NCI-H2029 (cell line): ENCODE measurements at regions not wholly inside any gene's neighbourhood (a gene's known extent, or its start where the extent isn't known, plus 50 kb on each side); places are given as distances from the start of the nearest gene placed in this dataset.
"Not testable (repeated sequence)": the region's sequence is repeated elsewhere in the genome, so short reads cannot be mapped to it uniquely, and the experiment has no call there.

Experiments
- DNase-seq: peaks from one replicate; lab custom pipeline; 2025; lab: John Stamatoyannopoulos, UW

DNA sequence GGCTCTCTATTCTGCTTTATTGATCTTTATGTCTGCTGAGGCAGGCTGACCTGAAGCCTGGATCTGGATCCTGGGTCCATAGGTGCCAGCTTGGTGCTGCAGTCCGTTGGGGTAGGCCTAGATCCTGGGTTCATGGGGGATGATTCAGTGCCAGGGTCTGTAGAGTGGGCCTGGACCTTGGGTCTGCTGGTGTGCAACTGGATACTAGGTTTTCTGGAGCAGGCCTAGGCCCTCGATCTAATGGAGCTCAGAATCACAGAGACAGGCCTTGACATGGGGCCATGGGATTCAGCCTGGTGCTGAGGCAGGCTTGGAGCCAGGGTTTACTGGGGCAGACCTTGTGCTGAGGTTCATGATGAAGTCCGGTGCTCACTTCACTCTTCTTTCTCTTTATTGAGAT lies 358.6 kb downstream of the TEX13C start:
- DNase-seq: no peak

DNA sequence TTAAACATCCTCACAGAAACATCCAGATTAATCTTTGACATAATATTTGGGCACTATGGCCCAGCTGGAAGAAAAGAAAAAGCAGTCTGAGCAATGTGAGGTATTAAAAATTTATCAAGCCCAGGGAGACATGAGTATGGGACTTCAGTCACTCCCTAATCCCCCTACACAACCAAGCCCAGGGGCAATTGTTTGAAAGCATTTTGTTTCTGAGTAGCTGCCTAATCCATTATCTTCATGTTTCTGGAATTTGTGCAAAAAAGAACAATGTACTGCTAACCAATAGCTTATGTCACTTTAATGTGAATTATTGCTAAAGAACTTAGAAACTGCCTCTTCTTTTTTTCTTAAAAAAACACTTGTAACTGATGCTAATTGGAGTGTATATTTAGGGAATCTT lies 360.7 kb downstream of the TEX13C start:
- no peak for DNase-seq

DNA sequence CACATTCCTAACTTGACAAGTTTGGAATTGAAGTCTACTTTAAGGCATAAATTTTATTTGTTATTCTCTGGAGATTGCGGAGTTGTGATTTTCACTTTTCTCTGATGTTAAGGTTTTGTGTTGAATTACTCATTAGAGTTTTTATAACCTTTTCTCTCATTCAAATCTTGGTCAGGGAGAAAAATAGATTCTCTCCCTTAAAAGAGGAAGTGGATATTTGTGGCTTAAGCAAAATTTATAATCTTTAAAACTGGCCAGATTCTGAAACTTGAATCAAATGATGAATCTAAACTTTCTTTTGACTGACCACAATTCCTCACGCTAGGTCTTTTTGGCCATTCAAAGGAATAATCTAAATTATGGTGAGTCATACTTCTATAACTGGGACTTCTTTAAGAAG lies 361.4 kb downstream of the TEX13C start:
- DNase-seq: no peak

DNA sequence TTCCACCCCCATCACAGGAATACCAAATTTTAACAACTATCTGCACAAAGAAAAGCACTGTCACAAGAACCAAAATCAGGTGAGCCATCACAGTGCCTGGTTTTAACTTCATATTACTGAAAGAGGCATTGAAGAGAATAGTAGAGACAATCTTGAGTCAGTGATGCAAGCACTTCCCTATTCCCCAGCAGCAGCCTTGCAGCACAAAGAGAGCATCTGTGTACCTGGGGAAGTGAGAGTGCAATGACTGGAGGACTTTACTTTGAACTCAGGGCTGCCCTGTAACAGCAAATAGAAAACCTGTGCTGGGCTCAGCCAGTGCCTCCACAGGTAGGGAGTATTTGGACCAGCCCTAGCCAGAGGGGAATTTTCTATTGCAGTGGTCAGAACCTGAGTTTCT lies 361.8 kb downstream of the TEX13C start:
- DNase-seq: no peak

DNA sequence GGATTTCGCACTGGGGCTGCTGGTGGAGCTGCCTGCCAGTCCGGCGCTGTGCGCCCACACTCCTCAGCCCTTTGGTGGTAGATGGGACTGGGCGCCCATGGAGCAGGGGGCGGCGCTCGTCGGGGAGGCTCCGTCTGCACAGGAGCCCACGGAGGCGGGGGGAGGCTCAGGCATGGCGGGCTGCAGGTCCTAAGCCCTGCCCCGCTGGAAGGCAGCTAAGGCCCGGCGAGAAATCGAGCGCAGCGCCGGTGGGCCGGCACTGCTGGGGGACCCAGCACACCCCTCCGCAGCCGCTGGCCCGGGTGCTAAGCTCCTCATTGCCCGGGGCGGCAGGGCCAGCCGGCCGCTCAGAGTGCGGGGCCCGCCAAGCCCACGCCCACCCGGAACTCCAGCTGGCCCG lies 370.9 kb downstream of the TEX13C start:
- not testable (repeated sequence) for DNase-seq

DNA sequence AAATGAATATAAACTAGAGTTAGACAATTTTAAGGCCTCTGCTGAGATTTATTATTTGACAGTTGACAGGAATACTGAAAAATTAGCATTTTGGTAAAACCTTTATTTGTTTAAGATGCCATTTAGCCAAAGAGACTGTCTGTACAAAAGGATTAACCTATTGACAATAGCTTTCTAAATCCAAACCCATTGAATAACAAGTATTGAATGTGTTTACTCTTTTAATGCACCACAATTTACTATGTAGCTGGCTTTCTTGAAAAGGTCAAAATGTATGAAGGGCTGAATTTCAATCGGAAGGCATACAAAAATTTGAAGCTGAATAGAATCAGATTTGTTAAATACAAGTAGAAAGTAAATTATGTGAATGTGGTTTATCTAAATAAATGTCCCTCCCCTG lies 374.5 kb downstream of the TEX13C start:
- no peak for DNase-seq

DNA sequence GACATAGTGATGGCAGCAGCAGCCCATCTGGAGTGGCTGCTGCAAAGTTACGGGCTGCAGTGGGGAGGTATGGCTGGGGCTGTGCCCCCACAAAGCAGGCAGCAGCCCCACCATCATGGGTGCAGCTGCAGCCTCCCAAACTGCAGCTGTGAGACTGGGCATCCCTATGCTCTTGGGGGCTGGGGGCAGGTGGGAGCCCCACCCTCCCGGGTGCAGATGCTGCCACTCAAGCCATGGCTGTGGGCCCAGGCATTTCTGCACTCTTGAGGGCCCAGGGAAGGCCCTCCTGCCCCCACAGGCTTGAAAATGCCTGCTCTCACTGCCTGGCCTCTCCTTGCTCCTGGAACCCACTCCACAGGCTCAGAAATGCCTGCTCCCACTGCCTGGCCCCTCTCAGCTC lies 389.4 kb downstream of the TEX13C start:
- DNase-seq: no peak

DNA sequence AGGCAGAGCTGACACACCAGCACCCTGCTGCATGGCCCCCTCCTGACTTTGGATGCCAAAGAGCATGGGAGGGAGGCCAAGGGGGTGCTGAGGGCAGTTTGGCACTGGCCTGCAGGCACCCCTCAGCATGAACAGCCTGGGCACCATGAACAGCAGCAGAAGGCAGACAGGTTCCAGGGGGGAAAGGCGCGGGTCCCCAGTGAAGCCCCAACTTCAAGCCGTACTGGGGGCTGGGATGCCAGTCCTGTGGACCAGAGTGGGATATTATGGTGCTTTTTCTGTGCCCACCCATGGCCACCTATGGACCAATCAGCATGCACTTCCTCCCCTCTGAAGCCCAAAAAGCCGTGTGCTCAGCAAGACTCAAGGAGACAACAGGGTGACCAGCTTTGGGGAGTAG lies 389.9 kb downstream of the TEX13C start:
- no peak for DNase-seq

DNA sequence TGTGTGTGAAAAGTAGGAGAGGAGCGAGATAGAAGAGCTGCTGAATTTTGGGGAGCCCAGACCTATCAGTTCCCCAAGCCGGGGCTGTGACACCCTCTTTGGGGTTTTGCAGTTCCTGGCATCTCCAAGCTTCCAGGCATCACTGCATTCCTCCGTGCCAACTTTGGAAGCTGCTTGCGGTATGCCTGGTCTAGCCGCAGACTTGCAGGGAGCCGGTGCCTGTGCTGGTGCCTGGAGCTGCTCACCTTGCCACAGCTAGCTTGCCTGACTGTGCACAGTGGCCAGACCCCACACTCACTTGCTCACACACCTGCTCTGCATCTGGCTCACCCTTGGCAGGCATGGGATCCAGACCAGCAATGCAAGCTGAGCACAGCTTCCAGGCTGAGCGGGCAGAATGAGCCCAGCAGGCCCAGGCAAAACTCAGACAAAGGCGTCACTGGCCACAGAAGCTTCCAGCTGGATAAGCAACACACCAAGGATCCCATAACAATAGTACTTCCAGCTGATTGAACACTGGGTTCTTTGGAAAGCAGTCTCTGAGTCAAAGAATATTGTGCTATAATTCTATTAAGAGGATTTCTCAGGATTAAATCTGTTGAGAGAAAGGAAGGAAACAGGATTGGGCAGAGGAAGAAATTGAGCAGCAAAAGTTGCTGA lies 390.9 kb downstream of the TEX13C start:
- DNase-seq: no peak

DNA sequence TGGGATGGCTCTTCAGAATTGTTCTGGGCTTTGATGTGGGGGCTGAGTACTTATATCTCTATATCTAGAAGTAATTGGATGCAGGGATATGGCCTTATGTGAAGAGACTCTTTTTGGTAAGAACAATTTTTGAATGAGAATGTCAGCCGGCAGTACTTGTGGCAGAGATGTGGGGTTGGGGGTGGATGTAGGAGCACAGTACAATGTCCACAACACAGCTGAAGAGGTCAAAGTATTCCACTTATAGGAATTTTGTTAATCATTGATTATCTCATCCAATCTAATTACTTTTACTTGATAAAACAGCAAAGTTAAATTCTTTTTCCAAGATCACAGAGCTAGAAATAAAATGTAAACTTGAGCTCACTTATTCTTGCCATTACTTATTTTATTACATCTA lies 391.4 kb downstream of the TEX13C start:
- no peak for DNase-seq

DNA sequence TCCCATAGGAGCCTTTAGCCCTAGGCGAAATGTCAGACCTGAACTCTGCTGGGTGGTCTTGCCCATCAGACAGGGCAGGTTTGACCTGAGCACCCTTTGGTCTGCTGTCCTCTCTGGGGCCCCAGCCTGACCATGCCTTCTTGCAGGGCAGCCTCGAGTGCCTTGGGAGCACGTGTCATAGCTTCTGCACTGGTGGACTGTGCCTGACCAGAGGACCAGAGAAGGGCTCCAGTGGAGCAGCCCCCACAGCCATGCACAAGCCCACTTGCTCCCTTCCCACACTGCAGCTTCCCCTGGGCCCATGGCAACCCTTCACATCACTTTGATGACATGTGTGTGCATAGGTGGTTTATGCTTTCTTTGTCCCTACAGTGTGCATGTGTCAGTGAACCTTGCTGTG lies 394.0 kb downstream of the TEX13C start:
- no peak for DNase-seq

DNA sequence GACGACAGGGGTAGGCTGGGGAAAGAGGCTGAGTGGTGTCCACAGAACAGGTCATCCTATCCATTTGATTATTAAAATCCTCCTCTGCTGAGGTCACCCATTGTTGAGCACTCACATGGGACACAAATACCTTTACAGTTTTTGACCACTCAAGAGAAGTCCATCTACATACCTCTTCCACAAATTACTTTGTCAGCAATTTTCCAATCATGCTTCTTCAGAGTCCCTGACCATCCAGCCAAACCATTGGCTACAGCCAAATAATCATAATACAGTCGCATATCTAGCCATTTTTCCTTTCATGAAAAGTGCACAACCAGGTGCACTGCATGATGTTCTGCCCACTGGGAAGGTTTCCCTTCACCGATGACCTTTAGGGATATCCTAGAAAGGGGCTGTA lies 407.4 kb downstream of the TEX13C start:
- no peak for DNase-seq

DNA sequence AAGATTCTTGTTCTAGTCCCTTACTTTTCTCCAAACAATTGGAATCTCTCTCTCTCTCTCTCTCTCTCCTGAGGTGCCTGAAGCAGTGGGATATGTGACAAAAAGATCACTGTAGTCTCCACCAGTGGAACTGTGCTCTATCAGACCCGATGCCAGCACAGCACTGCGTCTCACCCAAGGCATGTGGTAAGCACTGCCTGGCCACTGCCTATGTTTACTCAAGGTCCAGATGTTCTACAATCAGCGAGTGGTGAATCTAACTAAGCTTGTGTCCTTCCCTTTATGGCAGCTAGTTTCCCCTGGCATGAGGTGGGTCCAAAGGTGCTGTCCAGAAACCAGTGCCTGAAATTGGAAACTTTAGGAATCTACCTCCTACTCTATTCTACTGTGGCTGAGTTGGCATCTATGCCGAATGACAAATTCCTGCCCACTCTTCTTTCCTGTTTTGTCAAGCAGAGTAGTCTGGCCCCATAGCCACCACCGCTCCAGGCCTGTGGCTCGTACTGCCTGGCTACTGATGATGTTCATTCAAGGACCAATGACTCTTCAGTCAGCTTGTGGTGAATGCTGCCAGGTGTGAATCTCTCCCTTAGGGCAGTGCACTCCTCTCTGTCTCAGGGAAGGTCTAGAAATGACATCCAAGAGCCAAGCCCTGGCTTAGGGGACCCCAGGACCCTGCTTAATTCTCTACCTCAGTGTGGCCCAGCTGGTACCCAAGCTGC lies 416.5 kb downstream of the TEX13C start:
- no peak for DNase-seq

DNA sequence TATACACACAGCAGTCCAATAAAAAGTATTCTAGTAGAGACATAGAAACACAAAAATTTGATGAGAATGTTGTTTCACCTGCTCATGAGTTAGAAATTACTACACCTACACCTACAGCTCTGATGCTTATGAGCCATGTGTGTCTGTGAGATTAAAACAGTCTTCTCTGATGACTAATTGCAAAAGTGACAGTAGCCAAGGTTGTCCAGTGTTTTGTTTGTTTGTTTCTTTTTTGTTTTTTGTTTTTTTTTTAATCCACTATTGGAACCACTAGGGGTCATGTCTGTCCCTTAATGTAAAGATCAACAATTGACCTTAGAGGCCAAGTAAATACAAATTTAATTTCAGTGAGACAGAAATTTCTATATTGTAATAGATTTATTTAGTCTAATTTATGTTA lies 423.1 kb downstream of the TEX13C start:
- no peak for DNase-seq

DNA sequence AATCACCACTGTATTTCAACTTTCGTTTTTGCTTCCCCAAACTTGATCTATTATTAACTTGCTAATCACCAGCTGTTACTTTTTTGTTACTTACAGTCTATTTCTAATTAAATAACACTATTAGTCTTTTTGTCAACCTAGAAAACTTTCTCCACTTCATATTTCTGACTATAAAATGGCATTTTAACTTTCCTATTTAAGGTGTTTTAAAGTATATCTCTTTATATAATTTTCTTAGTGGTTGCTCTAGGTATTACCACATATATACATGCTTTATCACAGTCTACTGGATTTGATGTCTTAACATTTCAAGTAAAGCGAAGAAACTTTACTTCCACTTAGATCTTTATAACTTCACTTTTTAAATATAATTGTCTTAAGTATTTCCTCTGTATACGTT lies 421.2 kb downstream of the DCAF12L2 start:
- no peak for DNase-seq

DNA sequence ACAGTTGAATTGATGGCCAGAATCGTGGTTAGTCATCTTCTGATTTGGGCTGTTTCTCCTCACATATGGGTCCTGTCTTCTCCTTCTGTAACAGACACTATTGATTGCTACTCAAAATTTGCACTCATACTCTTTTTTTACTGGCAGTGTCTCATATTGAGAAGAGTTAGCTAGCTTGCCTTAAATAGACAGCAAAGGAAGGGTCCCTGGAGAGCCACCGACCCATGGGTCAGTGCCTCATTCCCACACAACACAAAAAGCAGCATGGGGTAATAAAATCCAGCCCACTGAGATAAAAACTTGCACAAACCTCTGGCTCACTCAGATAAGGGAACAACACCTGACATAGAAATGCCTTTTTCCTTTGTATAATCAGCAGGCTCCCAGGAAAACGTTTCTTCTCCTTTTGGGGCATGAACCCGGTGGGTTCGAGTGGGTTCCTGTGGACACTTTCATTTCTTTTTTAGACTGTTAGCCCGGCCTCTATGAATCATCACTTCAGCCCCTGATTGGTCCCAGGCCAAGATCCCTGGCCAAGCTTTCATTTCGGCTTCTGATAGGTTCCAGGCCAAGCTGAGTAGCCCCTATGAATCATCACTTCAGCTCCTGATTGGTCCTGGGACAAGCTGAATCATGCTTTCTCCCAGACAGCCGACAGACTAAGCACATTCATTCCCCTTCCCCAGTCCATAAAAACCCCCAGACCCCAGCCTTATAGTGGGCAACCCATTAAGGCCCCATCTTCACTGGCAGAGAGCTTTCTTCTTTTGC lies 408.1 kb downstream of the DCAF12L2 start:
- DNase-seq: no peak

DNA sequence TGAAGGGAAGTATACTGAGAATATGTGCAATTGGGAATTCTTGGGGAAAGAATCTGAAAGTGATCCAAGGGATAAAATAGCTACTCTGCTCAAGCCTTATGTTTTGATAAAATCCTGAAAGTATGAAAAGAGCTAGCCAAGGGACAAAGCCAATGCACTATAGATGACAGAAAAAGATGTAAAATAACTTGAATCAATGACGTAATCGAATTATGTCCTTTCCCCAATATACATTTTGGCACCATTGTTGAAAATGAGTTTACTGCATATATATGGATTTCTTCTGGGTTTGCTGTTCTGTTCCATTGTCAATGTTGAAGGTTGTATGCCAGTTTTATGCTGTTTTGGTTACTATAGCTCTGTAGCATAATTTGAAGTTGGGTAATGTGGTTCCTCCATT lies 407.3 kb downstream of the DCAF12L2 start:
- no peak for DNase-seq

DNA sequence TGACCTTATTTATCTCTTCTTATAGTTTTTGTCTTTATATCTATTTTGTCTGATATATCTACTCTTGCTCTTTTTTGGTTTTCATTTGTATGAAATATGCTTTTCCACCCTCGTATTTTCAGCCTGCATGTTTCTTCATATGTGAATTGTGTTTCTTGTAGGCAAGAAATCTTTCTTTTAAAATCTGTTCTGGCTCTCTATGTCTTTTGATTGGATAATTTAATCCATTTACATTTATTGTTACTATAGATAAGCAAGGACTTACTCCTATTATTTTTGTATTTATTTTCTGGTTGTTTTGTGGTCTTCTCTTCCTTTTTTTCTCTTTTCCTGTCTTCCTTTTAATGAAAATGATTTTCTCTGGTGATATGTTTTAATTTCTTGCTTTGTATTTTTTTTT lies 403.1 kb downstream of the DCAF12L2 start:
- DNase-seq: no peak

DNA sequence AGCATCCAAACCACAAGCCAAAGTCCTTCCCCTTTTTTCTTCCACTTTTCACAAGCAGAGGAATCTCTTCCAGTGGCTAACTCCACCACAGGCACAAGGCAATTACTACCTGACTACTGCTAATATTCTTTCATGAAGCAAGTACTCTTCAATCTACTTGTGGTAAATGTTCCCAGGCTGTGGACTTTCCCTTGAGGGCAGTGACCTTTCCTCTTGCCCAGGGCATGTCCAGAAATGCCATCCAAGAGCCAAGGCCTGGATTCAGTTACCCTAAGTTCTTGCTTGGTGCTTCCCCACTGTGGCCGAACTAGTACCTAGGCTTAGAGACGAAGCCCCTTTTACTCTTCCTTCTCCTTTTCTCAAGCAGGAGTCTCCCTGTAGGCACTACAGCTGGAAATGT lies 400.7 kb downstream of the DCAF12L2 start:
- no peak for DNase-seq

DNA sequence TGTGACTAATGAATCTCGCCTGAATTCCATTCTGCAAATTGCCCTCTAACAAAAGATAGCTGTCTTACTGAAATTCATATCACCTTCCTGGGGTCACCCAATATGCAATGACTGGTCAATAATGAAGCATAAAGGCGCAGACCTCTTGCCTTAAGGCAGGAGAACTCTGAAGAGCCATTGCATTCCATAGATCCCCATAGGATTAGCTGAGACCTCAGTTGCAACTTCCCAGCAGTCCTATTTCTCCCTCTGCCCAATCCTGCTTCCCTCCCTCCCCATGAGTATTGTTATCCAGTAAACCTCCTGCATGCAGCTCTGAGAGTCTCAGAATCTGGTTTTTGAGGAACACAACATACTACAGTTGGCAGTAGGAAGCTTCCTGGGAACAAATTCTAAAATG lies 396.5 kb downstream of the DCAF12L2 start:
- DNase-seq: no peak

DNA sequence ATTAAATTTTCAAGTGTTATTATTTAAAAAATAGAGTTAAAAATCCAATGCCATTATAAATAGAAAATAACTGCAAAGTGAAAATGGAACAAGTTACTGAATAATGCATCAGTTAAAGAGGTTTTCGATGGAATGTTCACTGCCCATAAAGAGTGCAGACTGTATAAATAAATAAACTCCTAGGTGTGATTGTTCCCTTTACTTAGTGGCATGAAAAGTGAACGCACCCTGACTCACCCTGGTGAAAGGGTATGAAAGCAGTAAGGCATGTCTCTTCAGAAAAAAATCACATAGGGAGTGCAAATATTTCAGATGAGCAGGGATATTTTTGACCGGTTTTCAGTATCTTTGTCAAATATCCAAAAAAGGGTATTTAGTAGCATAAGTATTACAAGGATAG lies 387.8 kb downstream of the DCAF12L2 start:
- no peak for DNase-seq

DNA sequence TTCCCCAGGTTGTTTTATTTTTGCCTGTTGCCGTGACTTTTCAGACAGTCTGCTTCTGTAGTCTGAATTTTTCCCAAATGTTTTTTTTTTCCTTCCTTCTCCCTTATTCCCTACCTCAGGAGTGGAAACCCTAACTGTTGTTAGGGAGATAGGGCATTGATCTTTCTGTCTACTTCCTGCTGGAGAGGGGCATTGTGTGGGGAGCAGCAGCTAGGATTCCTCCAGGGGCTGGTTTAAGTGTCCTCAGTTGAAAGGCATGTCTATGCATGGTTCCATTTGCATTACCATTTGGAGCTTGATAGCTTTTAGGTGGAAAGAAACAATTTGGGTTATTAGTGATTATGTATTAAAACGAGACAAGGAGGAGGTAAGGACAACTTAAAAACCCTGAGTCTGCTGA lies 383.9 kb downstream of the DCAF12L2 start:
- DNase-seq: no peak

DNA sequence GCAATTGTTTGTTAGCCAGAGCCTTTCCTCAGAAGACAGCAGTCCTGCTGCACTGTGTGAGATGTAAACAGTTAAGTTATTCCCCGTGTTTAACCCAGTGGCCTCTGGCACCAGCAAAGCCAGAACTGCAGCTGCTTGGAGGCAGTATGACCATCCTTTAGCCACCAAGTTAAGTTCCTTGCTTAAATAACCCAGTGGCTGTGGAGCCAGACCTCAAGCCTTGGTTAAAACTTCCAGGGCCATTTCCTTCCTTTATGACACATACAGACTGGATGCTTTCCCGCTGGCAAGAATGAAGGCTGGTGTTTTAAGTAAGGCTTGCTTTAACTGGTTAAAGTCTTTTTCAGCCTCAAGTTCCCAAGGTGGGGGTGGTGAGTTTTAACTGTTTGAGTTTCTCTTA lies 379.8 kb downstream of the DCAF12L2 start:
- DNase-seq: no peak
